NB4 (cell line): ENCODE measurements at regions not wholly inside any gene's neighbourhood (a gene's known extent, or its start where the extent isn't known, plus 50 kb on each side); places are given as distances from the start of the nearest gene placed in this dataset.
A peak's percentile ranks its signal among the peaks of the same experiment; 100 is the strongest.

ENCODE experiments used
- DNase-seq: peaks from one replicate; pipeline ENCODE4 v3.0.0; 2010; ENCODE audit warnings: low read depth
- H3K4me3 ChIP-seq: one replicate; pipeline ENCODE4 v1.5.1; 2011; ENCODE audit warnings: mild to moderate bottlenecking, low read depth, low read length, moderate library complexity
- MAX ChIP-seq: IDR thresholded peaks from 2 replicates; pipeline ENCODE4 v1.6.1; 2011; ENCODE audit warnings: low read depth, low read length
- MYC ChIP-seq: IDR thresholded peaks from 2 replicates; pipeline ENCODE4 v1.6.1; 2011; ENCODE audit warnings: low read depth, low read length
- POLR2A ChIP-seq: IDR thresholded peaks from 2 replicates; pipeline ENCODE4 v1.6.1; 2011; ENCODE audit warnings: mild to moderate bottlenecking; ENCODE audit not compliant: insufficient read length; ENCODE audit errors: extremely low read depth
- TF ChIP-seq, protein P1 (sequence below): IDR thresholded peaks from one replicate; pipeline ENCODE4 v1.5.1; 2012; ENCODE audit warnings: low read depth, low read length

DNA sequence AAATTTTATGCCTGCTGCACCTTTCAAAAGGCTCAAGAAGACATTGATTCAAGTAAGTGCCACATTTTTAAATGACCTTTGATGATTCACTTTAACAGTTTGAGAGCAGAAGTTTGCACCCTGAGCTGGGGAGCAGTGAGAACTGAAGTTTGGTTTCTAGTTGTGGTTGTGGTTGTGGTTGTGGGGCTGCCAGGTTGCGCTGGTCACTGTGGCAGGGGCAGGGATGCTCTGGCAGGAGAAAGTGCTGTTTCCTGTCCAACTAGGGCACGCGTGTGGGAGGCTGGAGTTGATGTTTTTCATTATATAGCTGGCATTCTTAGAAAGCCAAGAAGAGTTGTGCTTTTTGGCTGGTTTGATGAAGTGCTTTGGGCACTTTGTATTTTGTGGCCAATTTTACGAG, 339.7 kb upstream of the NR2F2 start:
- peak; percentile 93 for DNase-seq
- no peak overlapping the region for H3K4me3 ChIP-seq
- TF ChIP-seq POLR2A: no peak
- TF ChIP-seq, protein P1, sequence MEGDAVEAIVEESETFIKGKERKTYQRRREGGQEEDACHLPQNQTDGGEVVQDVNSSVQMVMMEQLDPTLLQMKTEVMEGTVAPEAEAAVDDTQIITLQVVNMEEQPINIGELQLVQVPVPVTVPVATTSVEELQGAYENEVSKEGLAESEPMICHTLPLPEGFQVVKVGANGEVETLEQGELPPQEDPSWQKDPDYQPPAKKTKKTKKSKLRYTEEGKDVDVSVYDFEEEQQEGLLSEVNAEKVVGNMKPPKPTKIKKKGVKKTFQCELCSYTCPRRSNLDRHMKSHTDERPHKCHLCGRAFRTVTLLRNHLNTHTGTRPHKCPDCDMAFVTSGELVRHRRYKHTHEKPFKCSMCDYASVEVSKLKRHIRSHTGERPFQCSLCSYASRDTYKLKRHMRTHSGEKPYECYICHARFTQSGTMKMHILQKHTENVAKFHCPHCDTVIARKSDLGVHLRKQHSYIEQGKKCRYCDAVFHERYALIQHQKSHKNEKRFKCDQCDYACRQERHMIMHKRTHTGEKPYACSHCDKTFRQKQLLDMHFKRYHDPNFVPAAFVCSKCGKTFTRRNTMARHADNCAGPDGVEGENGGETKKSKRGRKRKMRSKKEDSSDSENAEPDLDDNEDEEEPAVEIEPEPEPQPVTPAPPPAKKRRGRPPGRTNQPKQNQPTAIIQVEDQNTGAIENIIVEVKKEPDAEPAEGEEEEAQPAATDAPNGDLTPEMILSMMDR: no peak
- TF ChIP-seq MYC: no peak
- peak; percentile 25; the same call in 1 of the 2 replicates for TF ChIP-seq MAX

GRCh38 chr15:95994418-95994817, 336.1 kb upstream of the NR2F2 start:
- no peak for TF ChIP-seq MAX
- TF ChIP-seq, protein P1: no peak
- no peak for TF ChIP-seq POLR2A
- TF ChIP-seq MYC: no peak
- no peak overlapping the region for H3K4me3 ChIP-seq
- no peak for DNase-seq

GRCh38 chr15:95995375-95996168, 334.9 kb upstream of the NR2F2 start:
- TF ChIP-seq POLR2A: no peak
- no peak for TF ChIP-seq MYC
- TF ChIP-seq, protein P1: no peak
- no peak for TF ChIP-seq MAX
- DNase-seq: no peak
- no peak overlapping the region for H3K4me3 ChIP-seq

DNA sequence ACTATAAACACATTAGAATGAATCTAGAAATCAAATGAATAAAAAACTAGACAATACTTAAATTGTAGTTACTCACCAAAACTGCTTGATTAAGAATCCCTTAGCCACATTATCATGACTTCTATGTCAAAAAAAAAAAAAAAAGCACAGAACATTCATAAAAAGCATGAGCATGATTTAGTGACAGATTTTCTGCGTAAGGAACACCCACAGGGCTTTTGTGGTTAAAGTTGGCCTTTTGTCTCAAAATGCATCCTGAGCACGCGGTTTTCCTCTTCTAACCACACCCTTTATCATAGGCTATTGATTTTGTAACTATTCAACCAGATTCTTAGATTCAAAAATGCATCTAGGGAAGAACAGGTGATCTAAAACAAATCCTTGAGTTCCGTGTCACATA, 334.0 kb upstream of the NR2F2 start:
- peak; percentile 59 for DNase-seq
- H3K4me3 ChIP-seq: no peak overlapping the region
- TF ChIP-seq MAX: no peak

- TF ChIP-seq MYC (no peak), MAX (no peak)
- no peak for DNase-seq
Measured at GRCh38 chr15:95998935-95999334, 331.6 kb upstream of the NR2F2 start.

GRCh38 chr15:96002890-96003859, 327.3 kb upstream of the NR2F2 start:
- no peak for DNase-seq
- H3K4me3 ChIP-seq: no peak overlapping the region
- TF ChIP-seq POLR2A (no peak), MYC (no peak), MAX (no peak)
- TF ChIP-seq, protein P1: no peak

More at GRCh38 chr15:95998935-95999334, 331.6 kb upstream of the NR2F2 start:
- no peak overlapping the region for H3K4me3 ChIP-seq
